ENCODE measurements at regions not wholly inside any gene's neighbourhood (a gene's known extent, or its start where the extent isn't known, plus 50 kb on each side); places are given as distances from the start of the nearest gene placed in this dataset.

- H3K9me3 ChIP-seq: no peaks in the 10 kb centered on the region
- 61% methylated on average over 2 of the region's 2 CpGs for WGBS (ENCODE audit: low lambda C conversion rate)
- H3K27ac ChIP-seq (ENCODE audit: low read depth in 2 of 2, low read length in 1 of 2): no peak overlapping the region
- no peaks in the 10 kb centered on the region; the same call in 1 of the 2 replicates for H3K27me3 ChIP-seq (ENCODE audit: insufficient read depth)
- TF ChIP-seq, protein P1, sequence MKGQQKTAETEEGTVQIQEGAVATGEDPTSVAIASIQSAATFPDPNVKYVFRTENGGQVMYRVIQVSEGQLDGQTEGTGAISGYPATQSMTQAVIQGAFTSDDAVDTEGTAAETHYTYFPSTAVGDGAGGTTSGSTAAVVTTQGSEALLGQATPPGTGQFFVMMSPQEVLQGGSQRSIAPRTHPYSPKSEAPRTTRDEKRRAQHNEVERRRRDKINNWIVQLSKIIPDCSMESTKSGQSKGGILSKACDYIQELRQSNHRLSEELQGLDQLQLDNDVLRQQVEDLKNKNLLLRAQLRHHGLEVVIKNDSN (IDR thresholded peaks at IDR 0.05; ENCODE audit: borderline replicate concordance, low read depth): no peak
- TF ChIP-seq, protein P2, sequence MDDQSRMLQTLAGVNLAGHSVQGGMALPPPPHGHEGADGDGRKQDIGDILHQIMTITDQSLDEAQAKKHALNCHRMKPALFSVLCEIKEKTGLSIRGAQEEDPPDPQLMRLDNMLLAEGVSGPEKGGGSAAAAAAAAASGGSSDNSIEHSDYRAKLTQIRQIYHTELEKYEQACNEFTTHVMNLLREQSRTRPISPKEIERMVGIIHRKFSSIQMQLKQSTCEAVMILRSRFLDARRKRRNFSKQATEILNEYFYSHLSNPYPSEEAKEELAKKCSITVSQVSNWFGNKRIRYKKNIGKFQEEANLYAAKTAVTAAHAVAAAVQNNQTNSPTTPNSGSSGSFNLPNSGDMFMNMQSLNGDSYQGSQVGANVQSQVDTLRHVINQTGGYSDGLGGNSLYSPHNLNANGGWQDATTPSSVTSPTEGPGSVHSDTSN (IDR thresholded peaks at IDR 0.05): no peak
- TF ChIP-seq TCF12 (IDR thresholded peaks at IDR 0.05) (no peak), NRF1 (IDR thresholded peaks at IDR 0.05; ENCODE audit: low read depth, low read length) (no peak), RFX5 (IDR thresholded peaks at IDR 0.05; ENCODE audit: low read length) (no peak), SMC3 (IDR thresholded peaks at IDR 0.05; ENCODE audit: low read depth, low read length) (no peak), FOSL2 (IDR thresholded peaks at IDR 0.05; ENCODE audit: borderline replicate concordance, low read depth) (no peak), MXI1 (IDR thresholded peaks at IDR 0.05; ENCODE audit: low read depth, low read length) (no peak), POLR2AphosphoS5 (IDR thresholded peaks at IDR 0.05; ENCODE audit: low read depth, low read length) (no peak), ELF1 (IDR thresholded peaks at IDR 0.05) (no peak), FOXM1 (IDR thresholded peaks at IDR 0.05; ENCODE audit: low read depth) (no peak), FOXJ3 (CRISPR knock-in tag; IDR thresholded peaks at IDR 0.05) (no peak), CHD2 (IDR thresholded peaks at IDR 0.05; ENCODE audit: low read length, partially characterized antibody) (no peak)
- TF ChIP-seq, protein P3, sequence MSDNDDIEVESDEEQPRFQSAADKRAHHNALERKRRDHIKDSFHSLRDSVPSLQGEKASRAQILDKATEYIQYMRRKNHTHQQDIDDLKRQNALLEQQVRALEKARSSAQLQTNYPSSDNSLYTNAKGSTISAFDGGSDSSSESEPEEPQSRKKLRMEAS (IDR thresholded peaks at IDR 0.05; ENCODE audit: low read depth): no peak
- TF ChIP-seq, protein P4, sequence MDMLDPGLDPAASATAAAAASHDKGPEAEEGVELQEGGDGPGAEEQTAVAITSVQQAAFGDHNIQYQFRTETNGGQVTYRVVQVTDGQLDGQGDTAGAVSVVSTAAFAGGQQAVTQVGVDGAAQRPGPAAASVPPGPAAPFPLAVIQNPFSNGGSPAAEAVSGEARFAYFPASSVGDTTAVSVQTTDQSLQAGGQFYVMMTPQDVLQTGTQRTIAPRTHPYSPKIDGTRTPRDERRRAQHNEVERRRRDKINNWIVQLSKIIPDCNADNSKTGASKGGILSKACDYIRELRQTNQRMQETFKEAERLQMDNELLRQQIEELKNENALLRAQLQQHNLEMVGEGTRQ (IDR thresholded peaks at IDR 0.05; ENCODE audit: borderline replicate concordance, low read depth, low read length): no peak
- TF ChIP-seq, protein P5, sequence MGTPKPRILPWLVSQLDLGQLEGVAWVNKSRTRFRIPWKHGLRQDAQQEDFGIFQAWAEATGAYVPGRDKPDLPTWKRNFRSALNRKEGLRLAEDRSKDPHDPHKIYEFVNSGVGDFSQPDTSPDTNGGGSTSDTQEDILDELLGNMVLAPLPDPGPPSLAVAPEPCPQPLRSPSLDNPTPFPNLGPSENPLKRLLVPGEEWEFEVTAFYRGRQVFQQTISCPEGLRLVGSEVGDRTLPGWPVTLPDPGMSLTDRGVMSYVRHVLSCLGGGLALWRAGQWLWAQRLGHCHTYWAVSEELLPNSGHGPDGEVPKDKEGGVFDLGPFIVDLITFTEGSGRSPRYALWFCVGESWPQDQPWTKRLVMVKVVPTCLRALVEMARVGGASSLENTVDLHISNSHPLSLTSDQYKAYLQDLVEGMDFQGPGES (IDR thresholded peaks at IDR 0.05; ENCODE audit: low read depth, low read length): no peak
- H3K4me1 ChIP-seq (ENCODE audit: control insufficient read depth in 1 of 2, insufficient read depth in 2 of 2, low read depth in 1 of 2, low read length in 1 of 2): no peaks in the 10 kb centered on the region
- H4K20me1 ChIP-seq (ENCODE audit: insufficient read depth): no peaks in the 10 kb centered on the region
- POLR2A ChIA-PET: no interaction called here
- H3F3A ChIP-seq (replicated peaks; ENCODE audit: insufficient read depth): no peaks in the 10 kb centered on the region
- no peak for DNase-seq
- no peaks in the 10 kb centered on the region for H3K79me2 ChIP-seq (ENCODE audit: insufficient read depth)
- no peaks in the 10 kb centered on the region for H3K9me2 ChIP-seq
- no peak overlapping the region for H2AFZ ChIP-seq (ENCODE audit: low read depth)
- no peak overlapping the region for H3K4me3 ChIP-seq (ENCODE audit: low read depth in 2 of 2, low read length in 1 of 2)
- CTCF ChIA-PET: no interaction called here
- no peak overlapping the region for H3K9ac ChIP-seq
- no peaks in the 10 kb centered on the region for H3K36me3 ChIP-seq (replicated peaks in 1 of 2; ENCODE audit: control insufficient read depth in 1 of 2, insufficient read depth in 2 of 2, low read length in 1 of 2)
- H3K4me2 ChIP-seq: no peak overlapping the region
These were observed 253.3 kb upstream of the VRK2 start for GRCh38 chr2:57793310-57793709.
